DMS114 treated with DMSO at 0.1 percent for 48 hours (cell line): ENCODE measurements at regions not wholly inside any gene's neighbourhood (a gene's known extent, or its start where the extent isn't known, plus 50 kb on each side); places are given as distances from the start of the nearest gene placed in this dataset.
"Not testable (repeated sequence)": the region's sequence is repeated elsewhere in the genome, so short reads cannot be mapped to it uniquely, and the experiment has no call there.

Experiments used
- DNase-seq: peaks from one replicate; lab custom pipeline; 2025; ENCODE audit not compliant: unreplicated experiment; lab: John Stamatoyannopoulos, UW

- no peak for DNase-seq
Observed at GRCh38 chr10:8659982-8660381, 605.5 kb downstream of the GATA3 start.

- no peak for DNase-seq
Observed at GRCh38 chr10:8661886-8662285, 607.4 kb downstream of the GATA3 start.

DNA sequence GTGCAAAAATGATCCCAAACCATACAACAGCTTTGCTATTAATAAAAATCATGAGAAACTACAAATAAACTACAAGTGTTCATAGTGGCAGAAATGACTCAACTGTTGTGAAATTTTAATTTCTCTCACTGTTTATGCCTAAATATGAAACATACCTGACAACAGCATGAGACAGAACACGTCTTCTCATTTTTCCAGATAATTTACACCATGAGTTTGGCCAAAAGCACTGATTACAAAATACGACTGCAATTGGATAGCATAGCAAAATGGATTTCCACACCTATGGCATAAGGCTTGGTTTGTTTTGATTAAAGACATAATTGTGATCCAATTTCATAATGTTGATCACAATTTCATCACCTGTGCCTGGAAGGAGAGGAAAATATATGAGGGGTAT is 608.6 kb downstream of the GATA3 start:
- DNase-seq = no peak

- DNase-seq = no peak
Observed at GRCh38 chr10:8665322-8665721, 610.8 kb downstream of the GATA3 start.

GRCh38 chr10:8670461-8670860 is 616.0 kb downstream of the GATA3 start:
- no peak for DNase-seq

GRCh38 chr10:8674230-8674629 is 619.7 kb downstream of the GATA3 start:
- no peak for DNase-seq

DNA sequence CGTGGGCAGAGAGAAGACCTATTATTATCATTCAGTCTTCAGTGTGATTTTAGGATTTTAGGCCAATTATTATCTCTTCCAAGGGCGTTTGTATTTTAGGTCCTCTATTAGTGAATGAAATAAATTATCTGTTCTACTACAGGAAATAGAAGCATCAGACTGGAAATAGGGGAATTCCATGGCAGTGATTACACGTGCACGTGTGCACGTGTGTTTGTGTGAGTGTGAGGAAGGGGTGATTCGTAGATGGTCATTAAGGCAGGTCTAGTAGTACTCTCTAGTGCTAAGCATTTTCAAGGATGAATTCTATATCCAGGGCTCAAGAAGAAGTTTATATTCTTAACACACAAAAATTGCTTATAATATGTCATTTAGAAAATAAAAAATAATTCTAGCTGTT is 623.2 kb downstream of the GATA3 start:
- DNase-seq = no peak

- DNase-seq = not testable (repeated sequence)
Observed at GRCh38 chr10:8684916-8685315, 630.4 kb downstream of the GATA3 start.

DNA sequence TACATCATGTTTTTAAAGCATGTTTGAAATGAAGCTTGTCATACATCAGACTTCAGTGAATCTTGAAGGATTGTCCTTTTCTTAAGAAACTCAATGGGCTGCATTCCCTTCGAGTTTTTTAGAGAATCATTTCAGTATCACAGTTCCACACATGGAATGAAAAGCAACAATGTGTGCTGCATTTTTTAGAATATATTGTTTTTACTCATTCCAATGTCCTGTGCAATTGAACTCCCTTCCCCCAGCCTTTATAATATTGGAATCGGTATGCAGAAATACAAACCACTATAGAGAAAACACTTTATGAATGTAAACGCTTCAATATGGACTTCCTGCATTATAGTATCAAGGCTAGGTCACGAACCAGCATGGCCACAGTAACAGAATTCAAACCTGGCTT is 634.4 kb downstream of the GATA3 start:
- DNase-seq = no peak

DNA sequence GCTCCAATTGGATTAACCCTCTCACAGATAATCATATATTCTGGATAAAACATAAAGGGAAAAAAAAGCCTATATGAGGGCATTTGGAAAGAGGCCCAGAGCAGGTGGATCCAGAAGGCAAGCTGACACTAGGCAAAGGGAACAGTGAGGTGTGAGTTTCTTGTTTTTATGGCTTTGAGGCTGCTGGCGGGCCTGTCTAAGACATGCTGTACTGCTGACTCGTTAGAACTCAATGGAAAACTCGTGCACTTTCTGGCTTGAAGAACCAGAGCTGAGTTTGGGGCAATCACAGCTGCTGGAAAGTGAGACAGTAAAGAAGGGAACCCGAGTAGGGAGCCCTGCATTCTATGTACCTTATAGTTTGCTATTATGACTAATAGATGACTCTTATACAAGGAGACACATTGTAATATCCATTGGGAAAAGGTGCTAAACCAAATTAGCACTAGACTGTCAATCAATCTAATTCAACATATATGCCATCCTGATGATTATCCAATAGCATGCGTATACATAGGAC is 637.1 kb downstream of the GATA3 start:
- DNase-seq = no peak

DNA sequence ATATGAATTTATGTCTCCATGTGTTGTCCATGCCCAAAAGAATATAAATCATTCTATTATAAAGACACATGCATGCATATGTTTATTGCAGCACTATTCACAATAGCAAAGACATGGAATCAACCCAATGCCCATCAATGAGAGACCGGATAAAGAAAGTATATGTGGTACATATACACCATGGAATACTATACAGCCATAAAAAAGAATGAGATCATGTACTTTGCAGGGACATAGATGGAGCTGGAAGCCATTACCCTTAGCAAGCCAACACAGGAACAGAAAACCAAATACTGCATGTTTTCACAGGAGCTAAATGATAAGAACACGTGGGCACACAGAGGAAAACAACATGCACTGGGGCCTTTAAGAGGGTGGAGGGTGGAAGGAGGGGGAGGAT is 639.1 kb downstream of the GATA3 start:
- not testable (repeated sequence) for DNase-seq

GRCh38 chr10:8696746-8697145 is 642.3 kb downstream of the GATA3 start:
- no peak for DNase-seq

- DNase-seq = no peak
Observed at GRCh38 chr10:8700689-8701088, 646.2 kb downstream of the GATA3 start.

- no peak for DNase-seq
Observed at GRCh38 chr10:8702181-8702580, 647.7 kb downstream of the GATA3 start.

GRCh38 chr10:8705415-8705814 is 650.9 kb downstream of the GATA3 start:
- no peak for DNase-seq

GRCh38 chr10:8712656-8713055 is 658.2 kb downstream of the GATA3 start:
- no peak for DNase-seq

- DNase-seq = no peak
Observed at GRCh38 chr10:8719971-8720370, 665.5 kb downstream of the GATA3 start.

DNA sequence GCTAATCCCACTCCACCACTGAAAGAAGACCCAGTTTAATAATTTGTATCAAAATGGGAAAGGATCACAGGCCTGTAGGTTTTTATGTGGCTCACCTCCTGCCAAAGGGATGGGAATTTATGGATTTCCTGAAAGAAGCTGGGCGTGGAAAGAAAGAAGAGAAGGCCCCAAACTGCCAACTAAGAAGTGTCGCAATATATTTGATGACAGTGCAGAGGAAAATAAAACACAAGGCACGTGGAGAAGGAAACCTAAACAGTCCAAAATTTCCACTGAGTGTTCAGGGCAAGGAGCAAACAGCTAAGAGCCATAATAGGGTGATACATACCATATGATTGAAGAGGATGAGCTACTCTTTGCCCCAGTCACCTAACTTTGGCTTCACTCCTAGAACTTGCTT is 667.2 kb downstream of the GATA3 start:
- no peak for DNase-seq

DNA sequence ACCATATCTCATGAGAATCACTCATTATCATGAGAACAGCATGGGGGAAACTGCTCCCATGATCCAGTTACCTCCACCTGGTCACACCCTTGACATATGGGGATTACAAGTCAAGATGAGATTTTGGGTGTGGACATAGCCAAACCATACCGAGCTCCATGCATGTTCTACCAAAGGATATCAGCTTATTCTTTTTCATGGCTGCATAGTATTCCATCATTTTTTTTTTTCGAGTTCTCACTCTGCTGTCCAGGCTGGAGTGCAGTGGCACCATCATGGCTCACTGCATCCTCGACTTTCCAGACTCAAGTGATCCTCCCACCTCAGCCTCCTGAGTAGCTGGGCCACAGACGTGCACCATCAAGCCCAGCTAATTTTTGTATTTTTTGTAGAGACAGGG is 668.3 kb downstream of the GATA3 start:
- no peak for DNase-seq

GRCh38 chr10:8725343-8725742 is 670.9 kb downstream of the GATA3 start:
- DNase-seq = no peak

DNA sequence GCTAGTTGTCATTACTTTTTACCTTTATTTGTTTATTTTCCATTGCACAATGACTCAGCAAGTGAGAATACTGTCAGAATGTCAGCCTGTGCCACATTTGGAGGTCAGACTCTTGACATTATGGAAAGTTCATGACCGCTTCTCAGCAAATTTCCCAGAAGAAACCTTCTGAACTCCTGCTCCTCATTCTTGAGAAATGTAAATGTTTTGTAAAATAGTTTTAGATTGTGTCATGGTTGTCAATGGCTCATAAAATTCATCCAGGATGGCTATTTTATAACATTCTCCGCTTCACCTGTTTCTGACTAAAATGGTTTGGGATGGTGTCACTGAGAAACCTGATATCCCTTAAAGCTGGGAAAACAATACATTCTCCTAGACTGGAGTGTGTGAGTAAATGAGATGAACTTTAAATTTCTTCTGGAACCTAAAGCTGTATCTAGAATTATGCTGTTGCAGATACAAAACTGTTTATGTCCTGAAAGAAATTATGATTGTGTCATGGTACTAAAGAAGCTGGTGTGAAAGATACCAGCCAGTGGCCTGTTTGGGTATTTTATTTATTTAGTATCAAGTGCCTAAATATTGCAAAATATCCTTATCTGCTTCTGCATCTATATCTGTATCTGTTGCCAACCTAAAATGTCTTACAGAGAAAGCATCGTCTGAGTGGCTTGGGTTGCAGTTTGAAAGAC is 671.7 kb downstream of the GATA3 start:
- no peak for DNase-seq

DNA sequence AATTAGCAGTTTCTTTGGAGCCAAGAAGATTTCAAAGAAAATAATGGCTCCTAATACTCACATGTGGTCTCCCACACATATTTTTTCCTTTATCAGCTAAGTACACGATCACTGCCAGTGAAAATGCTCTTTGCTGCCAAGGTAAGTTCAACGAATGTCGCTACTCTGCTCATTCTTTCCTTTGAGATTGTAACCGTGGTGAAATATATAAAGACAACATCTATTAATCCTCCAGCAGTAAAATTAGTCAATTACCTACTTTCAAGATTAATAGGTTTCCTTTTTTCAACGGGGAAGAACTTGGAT is 672.2 kb downstream of the GATA3 start:
- no peak for DNase-seq
